DND-41 (cell line): ENCODE measurements at regions not wholly inside any gene's neighbourhood (a gene's known extent, or its start where the extent isn't known, plus 50 kb on each side); places are given as distances from the start of the nearest gene placed in this dataset.

Experiments
- ATAC-seq: fragments of 200-7000 bp; cut with Tn5 transposase; 3 replicates; pipeline ENCODE4 v1.9.1; 2021; ENCODE audit warnings: low read depth; ENCODE audit not compliant: insufficient read depth
- DNase-seq: peaks from one replicate; pipeline ENCODE4 v3.0.0-alpha.2; 2020
- H2AFZ ChIP-seq: 2 replicates; pipeline ENCODE4 v1.6.0; 2012; ENCODE audit warnings: low read depth, low read length
- H3K27ac ChIP-seq: 2 replicates; pipeline ENCODE4 v1.5.1; 2012; ENCODE audit warnings: low read length, inconsistent platforms
- H3K27me3 ChIP-seq: fragments of 200-600 bp; sonication (generic); 2 replicates; pipeline ENCODE4 v1.6.0; 2012; ENCODE audit warnings: low read length, mild to moderate bottlenecking, inconsistent platforms; ENCODE audit not compliant: insufficient read depth, poor library complexity
- H3K36me3 ChIP-seq: 2 replicates; pipeline ENCODE4 v1.5.1; 2012; ENCODE audit warnings: low read length, inconsistent platforms; ENCODE audit not compliant: insufficient read depth
- H3K4me1 ChIP-seq: 2 replicates; pipeline ENCODE4 v1.5.1; 2012; ENCODE audit warnings: mild to moderate bottlenecking, low read length; ENCODE audit not compliant: insufficient read depth
- H3K4me2 ChIP-seq: 2 replicates; pipeline ENCODE4 v1.6.0; 2012; ENCODE audit warnings: mild to moderate bottlenecking, moderate library complexity, low read length, inconsistent platforms; ENCODE audit not compliant: insufficient read depth
- H3K4me3 ChIP-seq, 2 experiments: fragments of 200-600 bp in 1 of 2; shearing (Covaris generic) in 1 of 2; 2 replicates each; pipeline ENCODE4 v1.5.1; 2012 to 2016; ENCODE audit warnings: inconsistent platforms in 2 of 2, low read length in 2 of 2, mild to moderate bottlenecking in 2 of 2, low read depth in 1 of 2, moderate library complexity in 1 of 2
- H3K79me2 ChIP-seq: 2 replicates; pipeline ENCODE4 v1.6.0; 2012; ENCODE audit warnings: low read length, inconsistent platforms; ENCODE audit not compliant: insufficient read depth
- H3K9ac ChIP-seq: 2 replicates; pipeline ENCODE4 v1.6.0; 2012; ENCODE audit warnings: low read depth, mild to moderate bottlenecking, inconsistent platforms, low read length, moderate library complexity
- H3K9me3 ChIP-seq: 2 replicates; pipeline ENCODE4 v1.5.1; 2012; ENCODE audit warnings: low read length, moderate library complexity, mild to moderate bottlenecking, inconsistent platforms; ENCODE audit not compliant: insufficient read depth, severe bottlenecking
- H4K20me1 ChIP-seq: 2 replicates; pipeline ENCODE4 v1.6.0; 2012; ENCODE audit warnings: low read length; ENCODE audit not compliant: insufficient read depth
- CTCF ChIP-seq: IDR thresholded peaks from 2 replicates; pipeline ENCODE4 v1.5.1; 2012; ENCODE audit warnings: borderline replicate concordance, low read length, moderate library complexity, mild to moderate bottlenecking; ENCODE audit not compliant: poor library complexity, severe bottlenecking; ENCODE audit errors: extremely low read depth
- EZH2 ChIP-seq: IDR thresholded peaks from 3 replicates; pipeline ENCODE4 v1.6.1; 2012; ENCODE audit warnings: borderline replicate concordance, low read depth, mild to moderate bottlenecking, moderate library complexity, low read length, inconsistent platforms; ENCODE audit not compliant: severe bottlenecking

- Histone ChIP-seq H3K79me2 (no peaks in the 10 kb centered on the region), H3K27me3 (peaks cover 14% of the 10 kb centered on the region), H4K20me1 (0 out of 2 replicates have a peak, but pooled peaks cover 2% of the 10 kb centered on the region), H3K4me2 (no peak overlapping the region), H3K36me3 (no peaks in the 10 kb centered on the region), H3K9me3 (no peaks in the 10 kb centered on the region), H3K9ac (no peak overlapping the region), H3K4me1 (peaks cover 10% of the 10 kb centered on the region), H3K4me3 (no peak overlapping the region), H2AFZ (no peak overlapping the region), H3K27ac (no peak overlapping the region)
- DNase-seq (no peak), ATAC-seq (no peak)
- no peak for TF ChIP-seq EZH2
- no peak for TF ChIP-seq CTCF
These were observed 130.4 kb upstream of the AFDN start for GRCh38 chr6:167696296-167696695.

- no peaks in the 10 kb centered on the region for H3K79me2 ChIP-seq
- no peak overlapping the region for H3K4me2 ChIP-seq
- peaks cover 10% of the 10 kb centered on the region for H3K4me1 ChIP-seq
- H2AFZ ChIP-seq, result no peak overlapping the region
- no peak for ATAC-seq
- DNase-seq, result no peak
- H3K4me3 ChIP-seq, result no peak overlapping the region
- H3K9ac ChIP-seq, result no peak overlapping the region
- H3K9me3 ChIP-seq, result no peaks in the 10 kb centered on the region
- H3K27me3 ChIP-seq, result peaks cover 14% of the 10 kb centered on the region
- TF ChIP-seq EZH2 (no peak), CTCF (no peak)
- H3K27ac ChIP-seq, result no peak overlapping the region
- H3K36me3 ChIP-seq, result no peaks in the 10 kb centered on the region
- 0 out of 2 replicates have a peak, but pooled peaks cover 2% of the 10 kb centered on the region for H4K20me1 ChIP-seq
These were observed 129.4 kb upstream of the AFDN start for GRCh38 chr6:167697316-167697715.

GRCh38 chr6:167698540-167698939, 128.2 kb upstream of the AFDN start:
- TF ChIP-seq EZH2 (no peak), CTCF (no peak)
- H3K9me3 ChIP-seq, result no peaks in the 10 kb centered on the region

More at GRCh38 chr6:167698540-167698939, 128.2 kb upstream of the AFDN start:
- Histone ChIP-seq H3K4me2 (no peak overlapping the region), H3K79me2 (no peaks in the 10 kb centered on the region), H2AFZ (no peak overlapping the region), H3K27me3 (peaks cover 14% of the 10 kb centered on the region), H3K36me3 (no peaks in the 10 kb centered on the region), H4K20me1 (0 out of 2 replicates have a peak, but pooled peaks cover 2% of the 10 kb centered on the region), H3K4me3 (no peak overlapping the region), H3K27ac (no peak overlapping the region), H3K9ac (no peak overlapping the region), H3K4me1 (peaks cover 10% of the 10 kb centered on the region)
- DNase-seq (no peak), ATAC-seq (no peak)
